ENCODE measurements at regions not wholly inside any gene's neighbourhood (a gene's known extent, or its start where the extent isn't known, plus 50 kb on each side); places are given as distances from the start of the nearest gene placed in this dataset.

DNA sequence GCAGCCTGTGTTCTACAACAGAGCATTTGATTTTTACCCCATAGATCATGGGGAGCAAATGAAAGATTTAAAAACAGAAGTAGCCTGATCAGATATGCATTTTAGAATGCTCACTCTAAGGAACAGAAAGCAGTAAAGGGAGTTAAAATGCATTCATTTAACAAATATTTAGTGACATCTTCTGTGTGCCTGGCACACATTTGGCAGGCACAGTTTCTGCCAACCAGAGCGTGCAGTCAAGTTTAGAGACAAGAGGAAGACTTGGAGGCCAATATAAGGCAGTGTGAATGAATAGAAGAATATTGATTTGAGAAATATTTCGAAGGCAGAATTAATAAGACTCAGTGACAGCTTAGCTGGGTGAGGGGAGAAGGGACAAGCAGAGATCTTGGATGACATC is 210.1 kb downstream of the KDR start:
- no peak for DNase-seq (ENCODE audit: low spot score)

DNA sequence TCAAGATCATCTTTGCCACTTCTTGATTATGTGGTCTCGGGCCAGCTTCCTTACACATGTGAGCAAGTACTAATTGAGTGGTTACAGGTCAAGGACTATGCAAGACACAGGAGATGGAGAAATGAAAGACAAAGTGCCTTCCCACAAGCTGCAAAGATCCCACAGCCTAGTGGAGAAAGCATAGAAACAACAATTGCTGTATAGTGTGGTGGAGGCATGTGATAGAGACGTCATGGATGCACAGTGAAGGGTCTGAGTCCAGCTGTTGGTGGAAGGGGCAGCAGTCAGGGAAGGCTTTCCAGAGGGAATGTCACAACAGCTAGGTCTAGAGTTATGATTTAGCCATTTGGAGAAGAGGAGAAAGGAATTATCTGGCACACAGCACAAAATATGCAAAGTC is 210.6 kb downstream of the KDR start:
- DNase-seq (ENCODE audit: low spot score) = no peak

DNA sequence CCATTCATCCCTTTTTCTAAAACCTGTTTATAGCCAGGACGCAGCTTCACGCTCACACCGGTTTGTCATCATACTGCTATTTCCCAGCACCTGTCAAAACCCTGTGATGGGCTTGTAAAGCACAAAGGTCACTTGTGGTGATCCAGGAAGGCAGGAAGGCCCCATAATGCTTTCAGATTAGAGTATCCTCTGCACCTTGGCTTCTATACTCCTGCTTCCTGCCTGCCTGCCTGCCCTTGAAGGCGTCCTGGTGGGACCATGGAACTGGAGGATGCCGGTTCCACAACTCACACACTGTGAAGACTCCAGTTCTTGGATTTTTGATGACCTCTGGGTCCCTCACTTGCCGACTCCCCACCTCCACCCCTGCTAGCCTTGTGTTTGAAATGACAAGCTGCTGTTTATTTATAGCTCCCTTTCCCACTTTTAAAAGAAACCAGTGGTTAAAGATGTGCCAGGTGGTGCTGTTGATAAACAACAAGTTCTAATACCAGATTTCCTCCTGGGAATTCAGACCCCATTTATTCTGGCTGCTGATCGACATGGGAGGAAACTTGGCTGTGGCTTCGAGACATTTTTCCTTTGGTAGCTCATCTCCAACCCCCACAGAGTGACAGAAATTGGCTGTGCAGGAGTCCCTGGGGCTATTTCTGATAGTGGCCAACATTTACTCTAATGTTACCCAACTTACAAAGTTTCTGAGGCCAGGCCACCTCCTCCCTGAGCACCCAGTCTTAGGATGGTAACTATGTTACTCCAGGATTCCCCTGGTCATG is 211.5 kb downstream of the KDR start:
- DNase-seq (ENCODE audit: low spot score) = no peak

DNA sequence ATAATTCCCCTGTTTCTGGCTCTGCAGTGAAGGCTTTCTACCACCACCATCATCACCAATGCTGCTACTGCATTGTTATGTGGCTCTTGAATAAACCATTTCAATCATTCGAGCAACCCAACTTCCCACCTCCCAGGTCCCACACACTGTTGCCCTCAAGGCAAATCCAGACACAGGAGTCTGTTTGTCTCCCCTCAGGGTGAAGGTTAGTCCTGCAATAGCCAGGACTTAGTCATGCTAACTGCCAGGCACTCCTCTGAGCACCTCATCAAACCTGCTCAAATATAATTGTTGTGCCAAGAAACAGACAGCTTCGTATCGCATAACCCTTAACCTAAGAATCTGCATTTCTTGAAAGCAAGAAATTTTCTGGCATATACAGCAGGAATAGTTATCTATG is 213.2 kb downstream of the KDR start:
- no peak for DNase-seq (ENCODE audit: low spot score)

DNA sequence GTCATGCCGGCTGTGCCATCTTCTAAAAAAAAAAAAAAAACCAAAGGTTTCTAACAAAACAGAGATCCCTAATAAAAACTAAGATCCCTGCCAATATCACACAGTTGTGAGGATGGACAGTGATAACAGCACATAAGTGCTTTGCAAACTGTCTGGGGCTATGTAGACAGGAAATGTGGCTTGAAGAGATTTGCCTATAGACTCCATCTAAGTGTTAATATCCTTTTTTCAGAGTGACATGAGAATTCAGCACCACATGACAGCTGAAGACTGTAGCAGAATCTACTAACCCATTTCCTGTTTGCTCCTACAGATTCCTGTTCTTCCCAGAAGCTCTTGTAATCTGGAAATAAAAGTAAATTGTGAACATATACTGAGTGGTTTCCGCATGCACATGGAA is 215.4 kb downstream of the KDR start:
- DNase-seq (ENCODE audit: low spot score) = no peak

DNA sequence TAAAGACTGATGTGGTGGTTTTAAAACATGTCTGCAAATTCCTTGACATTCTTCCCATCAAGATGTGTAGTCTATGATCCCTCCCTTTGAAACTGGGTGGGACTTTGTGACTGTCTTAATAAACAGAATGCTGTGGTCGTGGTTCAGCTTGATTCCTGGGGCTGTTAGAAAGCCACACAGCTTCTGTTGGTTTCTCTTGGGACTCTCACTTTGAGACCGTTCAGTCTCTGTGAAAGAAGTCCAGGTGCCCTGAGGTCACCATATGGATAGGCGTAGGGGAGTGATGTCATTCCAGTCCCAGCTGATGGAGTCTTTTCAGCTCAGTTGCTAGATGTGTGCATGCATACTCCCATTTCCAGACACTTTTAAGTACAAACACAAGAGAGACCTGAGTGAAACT is 216.6 kb downstream of the KDR start:
- DNase-seq (ENCODE audit: low spot score) = no peak

DNA sequence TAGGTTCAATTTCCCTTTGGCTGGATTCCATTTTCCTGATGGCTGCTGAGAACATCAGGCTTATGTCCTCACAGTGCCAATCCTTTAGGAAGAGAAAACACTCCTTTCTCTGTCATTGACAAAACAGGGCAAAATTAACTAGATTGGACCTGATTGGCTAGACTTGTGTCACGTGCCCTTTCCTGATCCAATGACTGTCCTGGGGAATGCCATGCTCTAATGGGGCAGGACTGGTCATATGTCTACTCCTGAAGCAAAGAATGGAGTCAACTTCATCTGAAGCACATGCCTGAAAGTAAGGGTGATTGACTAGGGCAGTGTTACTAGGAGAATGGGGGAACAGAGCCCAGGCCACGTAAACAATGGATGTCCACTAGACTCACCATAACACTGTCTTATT is 220.4 kb downstream of the KDR start:
- DNase-seq (ENCODE audit: low spot score) = no peak

DNA sequence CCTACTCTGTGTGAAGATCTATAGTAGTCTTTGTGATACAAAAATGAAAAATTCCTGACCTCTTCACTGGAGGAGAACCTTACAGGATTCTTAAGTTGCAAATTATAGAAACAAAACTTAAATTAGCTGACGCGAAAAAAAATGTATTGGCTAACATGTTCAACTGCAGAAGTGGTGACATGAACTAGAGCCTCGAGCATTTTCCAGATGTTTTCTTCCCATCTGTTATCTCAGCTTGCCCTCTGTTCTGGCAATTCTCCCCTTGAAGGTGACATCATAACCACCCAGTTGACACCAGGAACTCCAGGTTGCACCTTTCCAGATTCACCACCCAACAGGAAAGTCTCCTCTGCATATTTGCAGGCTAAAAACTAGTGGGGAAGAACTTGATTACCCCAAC is 222.4 kb downstream of the KDR start:
- no peak for DNase-seq (ENCODE audit: low spot score)

DNA sequence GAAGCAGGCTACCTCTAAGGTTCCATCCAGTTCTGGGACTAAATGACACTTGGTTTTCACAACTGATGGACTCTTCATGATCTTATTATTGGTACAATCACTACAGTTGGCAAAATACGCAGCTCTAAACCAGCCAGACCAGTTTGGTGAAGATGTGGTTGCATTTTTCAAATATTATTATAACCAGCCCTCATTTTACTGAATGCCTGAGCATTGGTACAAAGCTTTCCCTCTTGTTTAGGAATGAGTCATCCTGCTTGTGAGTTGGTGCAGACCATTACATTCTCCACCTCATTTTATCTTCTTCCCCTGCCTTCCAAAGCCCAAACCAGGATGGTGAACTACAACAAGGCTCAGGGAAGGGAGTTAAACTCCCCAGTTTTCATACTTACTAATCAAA is 223.1 kb downstream of the KDR start:
- DNase-seq (ENCODE audit: low spot score) = no peak

DNA sequence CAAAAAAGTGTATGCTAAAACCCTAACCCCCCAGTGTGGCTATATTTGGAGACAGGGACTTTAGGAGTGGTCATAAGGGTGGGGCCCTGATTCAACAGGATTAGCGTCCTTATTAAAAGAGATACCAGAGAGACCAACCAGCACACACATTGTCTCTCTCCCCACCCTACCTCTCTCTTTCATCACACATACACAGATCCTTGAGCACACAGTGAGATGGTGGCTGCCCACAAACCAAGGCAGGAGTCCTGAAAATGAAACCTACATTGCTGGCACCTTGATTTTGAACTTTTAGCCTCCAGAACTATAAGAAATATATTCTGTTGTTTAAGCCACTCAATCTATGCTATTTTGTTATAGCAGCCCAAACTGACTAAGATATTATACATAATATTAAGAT is 224.2 kb downstream of the KDR start:
- no peak for DNase-seq (ENCODE audit: low spot score)

DNA sequence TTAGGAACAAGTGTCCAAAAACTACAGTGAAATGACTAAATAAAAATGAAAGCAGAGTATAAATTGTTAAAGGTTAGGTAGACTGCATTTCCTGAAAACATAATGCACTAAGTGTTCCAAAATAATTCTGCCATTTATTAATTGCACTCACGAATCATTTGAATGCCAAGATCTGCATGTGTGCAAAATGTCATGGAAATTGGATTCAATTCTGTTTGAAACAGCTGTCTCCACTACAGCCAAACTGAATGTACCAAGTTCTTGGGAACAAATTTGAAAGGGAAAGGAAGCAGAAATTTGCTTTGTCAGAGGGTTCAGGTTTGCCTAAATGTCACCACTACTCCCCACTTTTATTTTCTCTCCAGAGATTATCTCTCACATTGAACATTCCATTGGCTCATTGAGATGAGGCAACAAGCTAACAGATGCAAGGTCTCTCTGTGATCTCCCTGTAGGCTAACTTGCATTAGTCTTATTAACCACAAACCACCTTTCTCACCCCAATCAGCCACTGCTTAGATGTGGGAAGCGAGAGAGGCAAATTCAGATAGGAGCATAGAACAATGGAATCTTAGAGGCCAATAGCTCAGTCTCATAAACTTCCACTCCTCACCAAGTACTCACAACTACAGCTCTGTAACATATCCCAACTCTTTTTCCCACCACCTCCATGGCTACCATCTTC is 226.6 kb downstream of the KDR start:
- DNase-seq (ENCODE audit: low spot score) = no peak

DNA sequence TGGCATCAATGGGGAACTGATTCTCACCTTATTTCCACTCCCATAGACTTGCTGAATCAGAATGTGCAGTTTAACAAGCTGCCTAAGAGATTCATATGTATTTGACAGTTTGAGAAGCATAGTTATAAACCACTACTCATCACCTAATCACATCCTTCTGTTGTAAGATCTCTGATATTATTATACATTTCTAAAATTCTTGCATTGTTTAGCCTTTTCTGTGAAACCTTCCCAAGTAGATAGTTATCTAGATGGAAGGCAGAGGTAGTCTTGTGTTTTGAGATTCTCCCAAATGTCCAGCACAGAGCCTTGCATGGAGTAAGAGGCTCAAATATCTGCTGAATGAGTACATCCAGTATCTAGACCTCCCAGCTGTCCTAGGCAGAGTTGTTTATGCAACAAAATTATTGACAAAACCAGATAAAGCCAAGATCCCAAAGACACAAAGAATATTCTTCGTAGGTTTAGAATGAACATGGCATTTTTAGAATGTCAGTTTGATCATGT is 227.3 kb downstream of the KDR start:
- no peak for DNase-seq (ENCODE audit: low spot score)

DNA sequence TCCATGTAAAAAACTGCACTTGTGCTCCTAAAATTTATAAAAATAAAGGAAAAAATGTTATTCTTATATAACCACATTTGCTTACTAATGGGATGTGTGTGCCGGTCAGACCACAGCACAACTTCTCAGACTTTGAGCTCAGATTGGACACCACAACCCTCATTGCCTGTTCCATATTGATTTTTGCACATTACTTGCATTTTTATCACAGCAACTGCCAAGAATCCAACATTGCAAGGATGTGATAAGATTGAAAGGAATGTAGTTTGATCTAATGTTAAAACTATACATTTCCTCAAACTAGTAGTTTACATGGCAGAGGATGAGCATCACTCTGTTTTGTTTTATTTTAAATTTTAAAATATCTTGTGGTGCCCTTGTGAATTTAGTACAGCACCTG is 227.8 kb downstream of the KDR start:
- no peak for DNase-seq (ENCODE audit: low spot score)

DNA sequence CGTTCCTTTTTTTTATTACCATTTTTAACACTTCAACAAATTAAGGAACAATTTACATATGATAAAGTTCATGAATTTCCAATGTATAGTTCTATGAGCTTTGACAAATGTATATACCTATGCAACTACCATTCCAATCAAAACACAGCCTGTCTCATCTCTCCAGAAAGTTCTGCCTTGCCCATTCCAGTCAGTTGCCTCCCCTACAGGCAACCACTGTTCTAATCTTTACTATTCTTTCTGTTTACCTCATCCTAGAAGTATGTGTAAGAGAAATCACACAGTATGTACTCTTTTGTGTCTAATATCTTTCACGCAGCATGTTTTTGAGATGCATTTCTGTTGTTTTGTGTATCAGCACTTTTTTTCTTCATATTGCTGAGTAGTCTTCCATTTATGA is 224.9 kb downstream of the KIT start:
- DNase-seq (ENCODE audit: low spot score) = no peak

DNA sequence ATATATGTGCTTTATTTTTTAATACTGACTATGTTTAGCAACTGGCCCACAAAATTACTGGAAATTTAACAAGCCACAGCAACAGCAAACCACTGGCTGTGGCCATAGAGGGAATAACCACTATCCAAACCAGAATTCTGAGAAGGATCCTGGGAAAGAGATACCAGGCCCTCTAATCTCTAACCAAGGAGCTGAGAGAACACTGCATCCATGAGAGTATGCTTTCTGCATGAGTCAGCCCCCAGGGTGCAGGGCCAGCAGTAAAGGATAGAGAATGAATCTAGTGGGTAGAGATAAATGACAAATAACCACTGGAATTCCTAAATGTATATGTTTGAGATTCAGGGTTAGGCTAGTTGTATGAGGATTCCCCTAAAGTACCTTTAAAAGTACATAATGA is 221.8 kb downstream of the KIT start:
- no peak for DNase-seq (ENCODE audit: low spot score)

DNA sequence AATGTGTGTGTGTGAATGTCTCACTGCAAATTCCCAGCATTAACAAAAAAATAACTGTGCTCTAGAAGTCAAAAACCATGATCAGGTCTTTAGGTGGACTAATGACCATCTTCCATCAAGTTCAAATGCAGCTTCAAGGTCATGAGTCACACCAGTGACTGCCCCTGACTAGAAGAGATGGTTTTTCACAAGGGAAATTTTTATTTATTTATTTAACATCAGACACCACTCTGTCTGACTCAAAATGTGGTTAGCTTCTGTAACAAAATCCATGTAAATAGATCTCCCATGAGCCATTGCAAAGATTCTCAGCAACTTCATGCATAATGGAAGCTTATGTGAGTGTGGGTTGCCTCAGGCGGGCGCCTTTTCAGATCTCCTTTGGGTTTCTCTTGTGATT is 219.2 kb downstream of the KIT start:
- DNase-seq (ENCODE audit: low spot score) = no peak

DNA sequence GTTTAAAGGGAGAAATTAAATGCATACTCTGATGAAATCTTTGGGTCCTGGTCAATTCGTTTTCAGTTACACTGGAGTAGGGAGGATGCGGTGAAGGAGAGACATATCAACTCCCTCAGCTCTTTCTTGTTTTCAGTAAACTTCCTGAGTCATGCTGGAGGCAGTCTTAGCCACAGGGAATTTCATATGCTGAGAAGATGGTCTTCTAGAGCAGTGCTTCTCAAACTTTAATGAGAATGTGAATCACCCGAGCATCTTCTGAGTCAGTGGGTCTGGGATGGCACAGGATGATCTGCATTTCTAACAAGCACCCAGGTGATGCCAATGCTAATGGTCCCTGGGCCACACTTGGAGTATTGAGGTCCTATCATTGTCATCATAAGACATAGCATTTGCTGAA is 214.5 kb downstream of the KIT start:
- DNase-seq (ENCODE audit: low spot score) = no peak

DNA sequence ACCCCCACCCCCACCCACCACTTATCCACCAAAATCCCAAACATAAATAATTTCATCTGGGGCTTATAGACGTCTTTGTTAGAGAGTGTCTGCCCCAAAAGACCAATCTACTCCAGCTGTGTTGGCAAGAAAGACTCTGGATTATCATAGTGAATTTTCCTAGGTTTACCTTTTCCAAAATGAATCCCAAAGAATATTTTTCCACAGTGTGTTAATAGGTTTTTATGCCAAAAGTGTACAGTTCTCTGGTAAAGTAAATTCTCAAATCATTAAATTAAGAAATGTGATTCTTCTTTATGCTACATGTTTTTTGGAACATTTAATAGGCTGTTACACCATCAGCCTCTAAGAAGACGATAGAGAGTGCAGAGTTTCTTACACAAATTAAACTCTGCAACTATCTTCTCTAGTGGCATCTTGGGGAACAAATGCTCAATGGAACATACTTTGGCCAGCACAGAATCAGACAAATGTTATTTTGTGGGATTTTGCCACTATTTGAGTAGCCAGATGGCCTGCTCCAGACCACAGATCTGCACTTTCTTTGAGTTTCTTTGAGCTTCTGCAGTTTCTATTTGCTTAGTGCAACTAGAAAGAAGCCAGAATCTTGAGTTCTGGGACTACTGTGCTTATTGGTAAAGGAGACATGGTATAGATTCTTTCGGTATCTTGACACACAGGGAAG is 206.0 kb downstream of the KIT start:
- no peak for DNase-seq (ENCODE audit: low spot score)

DNA sequence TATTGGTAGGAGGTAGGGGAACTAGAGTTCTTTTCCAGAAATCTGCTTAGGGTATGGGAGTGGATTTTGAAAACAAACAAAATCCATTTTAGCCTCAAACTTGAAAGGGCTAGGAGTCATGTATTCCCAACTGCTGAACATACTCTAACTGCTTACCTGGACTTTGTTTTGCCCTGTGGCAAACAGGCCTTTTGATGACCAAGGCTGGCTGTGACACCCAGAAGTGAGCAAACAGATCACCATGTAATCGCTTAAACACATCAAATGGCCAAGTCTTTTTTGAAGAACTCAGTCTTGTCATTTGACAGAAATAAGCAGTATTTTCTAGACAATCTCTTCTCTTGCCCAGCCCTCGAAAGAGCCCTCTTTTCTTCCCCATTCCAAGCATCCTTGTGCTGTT is 203.4 kb downstream of the KIT start:
- no peak for DNase-seq (ENCODE audit: low spot score)

DNA sequence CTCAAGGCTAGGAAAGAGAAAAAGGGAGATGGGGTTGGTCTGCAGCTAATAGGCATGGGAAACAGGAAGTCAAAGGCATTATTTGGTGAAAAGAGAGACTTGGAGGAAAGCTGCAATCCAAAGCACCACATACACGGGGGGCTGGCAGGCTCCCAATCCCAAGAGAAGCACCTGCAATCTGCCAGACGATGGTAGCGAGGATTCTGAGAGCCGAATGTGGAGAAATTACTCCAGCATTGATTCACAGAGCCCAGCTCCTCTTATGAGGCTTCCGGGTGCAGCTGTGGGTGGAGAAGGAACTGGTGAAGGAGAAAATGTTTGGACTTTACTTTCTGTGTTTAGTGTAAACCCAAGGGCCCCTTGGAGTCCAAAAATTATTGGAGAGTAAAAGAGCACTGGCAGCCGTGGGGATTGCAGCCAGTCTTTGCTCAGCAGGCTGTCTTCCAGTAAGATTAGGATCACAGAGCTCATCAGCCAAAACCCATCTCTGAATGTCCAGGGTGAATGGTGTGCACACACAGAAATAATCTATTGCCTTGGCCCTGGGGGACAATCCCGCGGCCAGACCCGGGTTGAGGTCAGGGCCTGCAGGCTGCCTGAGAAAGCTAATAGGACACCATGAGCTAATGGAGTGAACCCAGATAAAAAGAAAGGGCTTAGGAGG is 197.6 kb downstream of the KIT start:
- DNase-seq (ENCODE audit: low spot score) = no peak

DNA sequence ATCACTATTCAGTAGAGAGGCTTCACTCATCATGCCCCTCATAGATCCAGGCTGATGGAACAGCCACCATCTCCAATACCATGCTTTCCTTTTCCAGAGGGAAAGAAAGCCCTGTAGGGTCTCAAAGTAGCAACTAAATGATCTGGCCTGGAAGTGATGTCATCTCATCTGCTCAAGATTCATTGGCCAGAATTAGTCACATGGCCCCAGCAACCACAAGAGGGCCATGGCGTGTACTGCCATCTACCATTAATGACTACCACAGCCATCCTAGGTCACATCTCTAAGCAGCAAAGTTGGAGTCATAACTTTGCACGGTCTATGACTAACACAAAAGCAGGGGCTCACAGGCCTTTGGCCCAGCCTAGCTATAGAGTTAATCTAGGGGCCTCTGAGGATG is 194.8 kb downstream of the KIT start:
- no peak for DNase-seq (ENCODE audit: low spot score)

DNA sequence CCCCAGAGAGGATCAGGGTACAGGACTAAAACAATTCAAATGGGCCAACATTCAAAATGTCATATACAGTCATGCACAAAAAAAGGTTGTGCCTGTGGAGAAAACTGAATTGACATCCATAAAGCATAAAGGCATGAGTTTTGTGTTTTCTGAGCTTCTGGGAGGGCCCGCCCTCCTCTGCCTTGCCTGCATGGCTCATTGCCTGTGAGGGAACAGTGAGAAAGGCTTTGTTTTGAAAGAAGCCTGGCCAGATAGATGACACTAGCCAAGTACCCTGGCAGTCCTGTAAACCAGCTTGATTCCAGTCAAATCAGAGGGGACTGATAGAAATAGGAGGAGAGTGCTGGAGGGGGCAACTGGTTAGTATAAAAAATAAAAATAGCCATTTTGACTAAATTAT is 194.3 kb downstream of the KIT start:
- no peak for DNase-seq (ENCODE audit: low spot score)

DNA sequence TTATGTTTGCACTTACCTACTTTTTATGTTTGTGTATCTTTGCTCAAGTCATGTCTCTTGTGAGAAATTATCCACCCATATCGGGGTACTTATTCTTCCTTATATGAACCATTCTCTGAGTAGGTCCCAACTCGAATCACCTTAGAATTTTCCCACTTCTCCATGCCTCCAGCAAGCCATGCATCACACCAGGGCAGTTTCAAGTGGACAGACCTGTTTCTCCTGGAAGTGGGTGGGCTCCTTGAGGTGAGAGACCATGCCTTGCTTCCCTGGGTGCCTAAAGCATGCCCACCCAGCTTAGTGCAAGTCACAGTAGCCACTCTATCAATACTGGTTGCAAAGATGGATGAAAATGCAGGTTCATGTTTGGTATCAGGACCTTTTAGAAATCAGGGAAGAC is 187.2 kb downstream of the KIT start:
- no peak for DNase-seq (ENCODE audit: low spot score)
